Kidney (tissue), 13 donors: ENCODE measurements at regions not wholly inside any gene's neighbourhood (a gene's known extent, or its start where the extent isn't known, plus 50 kb on each side); places are given as distances from the start of the nearest gene placed in this dataset. TPM values are rescaled to one million over a fixed set of nuclear protein-coding genes. Genes with fewer than 3 reads are reported as not detected.

ENCODE experiments used
- DNase-seq, 5 donors: peaks; one replicate each; pipeline ENCODE4 v3.0.0-alpha.2; 2013 to 2020
- FAIRE-seq: peaks from 2 replicates; lab custom pipeline; 2012; peaks lifted over from hg19 to GRCh38; lab: Jason Lieb, UNC
- H3K27ac ChIP-seq, 2 donors: one replicate each; pipeline ENCODE4 v1.7.0; 2013; ENCODE audit warnings: low read depth in 2 of 2, low read length in 2 of 2, inconsistent platforms in 1 of 2
- H3K27me3 ChIP-seq: one replicate; pipeline ENCODE4 v1.7.1; 2013; ENCODE audit warnings: low read length, inconsistent platforms; ENCODE audit not compliant: control insufficient read depth, insufficient read depth
- H3K36me3 ChIP-seq, 3 donors: one replicate each; pipeline versions ENCODE4 v1.7.0 to v1.7.1; 2013; ENCODE audit warnings: low read length in 3 of 3, control low read depth in 1 of 3, inconsistent platforms in 1 of 3; ENCODE audit not compliant: insufficient read depth in 3 of 3, control insufficient read depth in 2 of 3
- H3K4me1 ChIP-seq, 3 donors: one replicate each; pipeline versions ENCODE4 v1.7.0 to v1.7.1; 2013; ENCODE audit warnings: low read length in 3 of 3, inconsistent platforms in 1 of 3, low read depth in 1 of 3; ENCODE audit not compliant: control insufficient read depth in 2 of 3, insufficient read depth in 2 of 3
- H3K4me3 ChIP-seq, 3 donors: one replicate each; pipeline versions ENCODE4 v1.7.0 to v1.8.1; 2013; ENCODE audit warnings: low read length in 3 of 3, control low read depth in 1 of 3, inconsistent platforms in 1 of 3
- H3K9ac ChIP-seq, 3 donors: one replicate each; pipeline versions ENCODE4 v1.7.0 to v1.7.1; 2013; ENCODE audit warnings: low read length in 3 of 3, control low read depth in 1 of 3, inconsistent platforms in 1 of 3
- H3K9me3 ChIP-seq, 3 donors: one replicate each; pipeline versions ENCODE4 v1.7.0 to v1.7.1; 2013; ENCODE audit warnings: low read length in 3 of 3, control low read depth in 1 of 3, inconsistent platforms in 1 of 3; ENCODE audit not compliant: control insufficient read depth in 2 of 3, insufficient read depth in 1 of 3
- intact Hi-C: fragments of 100-400 bp; cut with DNase I; formaldehyde crosslinking; loops from one replicate; pipeline ENCODE4 v1.11.1; 2022
- microRNA-seq: library from miRNA; unstranded; fragments of <30 nt; microRNA quantifications from one replicate; pipeline ENCODE4 v1.2.0, GENCODE V29; 2020
- TF ChIP-seq, protein P1 (sequence below): IDR thresholded peaks from 3 replicates; pipeline ENCODE4 v1.5.1; 2012; ENCODE audit warnings: mild to moderate bottlenecking, moderate library complexity, borderline replicate concordance; ENCODE audit not compliant: insufficient read depth; ENCODE audit errors: extremely low read depth
- donor health status: control.
- donor health status: control.
- donor health status: control.
- donor health status: control.
- donor health status: control.
- donor health status: DM: yes; HTN: yes; CAD: no.
- donor health status: Normal renal cell carcinoma (clear cell type).

DNA sequence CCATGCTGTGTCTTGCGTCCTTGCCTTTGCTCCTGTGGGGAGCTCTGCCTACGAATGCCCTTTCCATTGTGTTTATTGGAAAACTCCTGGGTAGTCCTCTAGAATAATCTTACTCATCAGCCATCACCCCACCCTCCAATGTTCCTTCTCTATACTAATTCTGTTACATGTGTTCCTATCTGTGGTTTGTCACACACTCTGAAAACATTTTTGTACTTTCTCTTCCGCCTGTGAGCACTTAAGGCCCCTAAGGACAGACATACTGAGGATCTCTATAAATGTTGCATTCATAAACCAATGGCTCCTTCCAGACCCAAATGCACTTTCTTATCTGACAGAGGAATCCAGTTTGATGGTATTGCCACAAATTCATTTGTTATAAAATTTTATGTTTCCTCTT, 53.9 kb upstream of the MON1B start:
- no peaks in the 10 kb centered on the region for H3K9me3 ChIP-seq
- TF ChIP-seq, protein P1, sequence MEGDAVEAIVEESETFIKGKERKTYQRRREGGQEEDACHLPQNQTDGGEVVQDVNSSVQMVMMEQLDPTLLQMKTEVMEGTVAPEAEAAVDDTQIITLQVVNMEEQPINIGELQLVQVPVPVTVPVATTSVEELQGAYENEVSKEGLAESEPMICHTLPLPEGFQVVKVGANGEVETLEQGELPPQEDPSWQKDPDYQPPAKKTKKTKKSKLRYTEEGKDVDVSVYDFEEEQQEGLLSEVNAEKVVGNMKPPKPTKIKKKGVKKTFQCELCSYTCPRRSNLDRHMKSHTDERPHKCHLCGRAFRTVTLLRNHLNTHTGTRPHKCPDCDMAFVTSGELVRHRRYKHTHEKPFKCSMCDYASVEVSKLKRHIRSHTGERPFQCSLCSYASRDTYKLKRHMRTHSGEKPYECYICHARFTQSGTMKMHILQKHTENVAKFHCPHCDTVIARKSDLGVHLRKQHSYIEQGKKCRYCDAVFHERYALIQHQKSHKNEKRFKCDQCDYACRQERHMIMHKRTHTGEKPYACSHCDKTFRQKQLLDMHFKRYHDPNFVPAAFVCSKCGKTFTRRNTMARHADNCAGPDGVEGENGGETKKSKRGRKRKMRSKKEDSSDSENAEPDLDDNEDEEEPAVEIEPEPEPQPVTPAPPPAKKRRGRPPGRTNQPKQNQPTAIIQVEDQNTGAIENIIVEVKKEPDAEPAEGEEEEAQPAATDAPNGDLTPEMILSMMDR: no peak
- no peak for DNase-seq
- no peaks in the 10 kb centered on the region for H3K4me1 ChIP-seq
- H3K27ac ChIP-seq: no peak overlapping the region
- H3K9ac ChIP-seq: no peak overlapping the region
- H3K4me3 ChIP-seq: no peak overlapping the region
- H3K36me3 ChIP-seq: no peaks in the 10 kb centered on the region
- intact Hi-C loops: no loop called here
- H3K27me3 ChIP-seq: no peaks in the 10 kb centered on the region
- FAIRE-seq: no peak

Small RNAs in the stretch of these regions (microRNA-seq; reads per million reads assigned to microRNA genes)
- not detected for gene MIR4719
